Liver (tissue), 8 donors: ENCODE measurements at regions not wholly inside any gene's neighbourhood (a gene's known extent, or its start where the extent isn't known, plus 50 kb on each side); places are given as distances from the start of the nearest gene placed in this dataset.

ENCODE experiments used
- DNase-seq: peaks from one replicate; pipeline ENCODE4 v3.0.0-alpha.2; 2017; ENCODE audit warnings: low spot score
- H3K27ac ChIP-seq, 2 donors: one replicate each; pipeline ENCODE4 v1.7.0; 2013; ENCODE audit warnings: inconsistent platforms in 2 of 2, low read length in 2 of 2, control low read depth in 1 of 2, low read depth in 1 of 2, mild to moderate bottlenecking in 1 of 2
- H3K27me3 ChIP-seq, 4 donors: one replicate each; pipeline versions ENCODE4 v1.6.1 to v1.7.0; 2013; ENCODE audit warnings: low read length in 3 of 4, inconsistent platforms in 1 of 4, mild to moderate bottlenecking in 1 of 4, moderate library complexity in 1 of 4; ENCODE audit not compliant: control insufficient read depth in 4 of 4, insufficient read depth in 4 of 4
- H3K36me3 ChIP-seq, 4 donors: one replicate each; pipeline versions ENCODE4 v1.6.1 to v1.7.0; 2013; ENCODE audit warnings: low read length in 3 of 4, mild to moderate bottlenecking in 3 of 4, low read depth in 1 of 4, moderate library complexity in 1 of 4; ENCODE audit not compliant: control insufficient read depth in 4 of 4, insufficient read depth in 3 of 4
- H3K4me1 ChIP-seq, 4 donors: one replicate each; pipeline versions ENCODE4 v1.6.1 to v1.7.0; 2013; ENCODE audit warnings: low read length in 3 of 4, mild to moderate bottlenecking in 3 of 4, moderate library complexity in 1 of 4; ENCODE audit not compliant: control insufficient read depth in 4 of 4, insufficient read depth in 4 of 4
- H3K4me3 ChIP-seq, 3 donors: one replicate each; pipeline versions ENCODE4 v1.6.1 to v1.7.0; 2013; ENCODE audit warnings: low read length in 3 of 3, control low read depth in 1 of 3, low read depth in 1 of 3, mild to moderate bottlenecking in 1 of 3
- H3K9ac ChIP-seq, 2 donors: one replicate each; pipeline ENCODE4 v1.7.0; 2013; ENCODE audit warnings: low read length in 2 of 2, mild to moderate bottlenecking in 2 of 2, moderate library complexity in 2 of 2, control low read depth in 1 of 2, low read depth in 1 of 2
- H3K9me3 ChIP-seq, 4 donors: one replicate each; pipeline versions ENCODE4 v1.6.1 to v1.7.0; 2013; ENCODE audit warnings: low read length in 3 of 4; ENCODE audit not compliant: control insufficient read depth in 4 of 4
- EGR1 ChIP-seq, 2 donors: IDR thresholded peaks; 2 replicates each; pipeline ENCODE4 v1.6.1; 2016 to 2018; ENCODE audit warnings: antibody characterized with exemption in 2 of 2, low read depth in 2 of 2
- FOXA1 ChIP-seq: IDR thresholded peaks from 2 replicates; pipeline ENCODE4 v1.6.1; 2016; ENCODE audit warnings: antibody characterized with exemption
- FOXA2 ChIP-seq: IDR thresholded peaks from 2 replicates; pipeline ENCODE4 v1.6.1; 2016; ENCODE audit warnings: antibody characterized with exemption
- GABPA ChIP-seq, 2 donors: IDR thresholded peaks in 1 of 2; conservative IDR thresholded peaks in 1 of 2; 2 replicates each; pipeline ENCODE4 v1.6.1; 2016; ENCODE audit warnings: antibody characterized with exemption in 2 of 2, mild to moderate bottlenecking in 1 of 2, moderate library complexity in 1 of 2
- HNF4A ChIP-seq, 2 donors: conservative IDR thresholded peaks; 2 replicates each; pipeline ENCODE4 v1.6.1; 2016; ENCODE audit warnings: antibody characterized with exemption in 2 of 2, mild to moderate bottlenecking in 2 of 2
- HNF4G ChIP-seq: IDR thresholded peaks from 2 replicates; pipeline ENCODE4 v1.6.1; 2016; ENCODE audit warnings: antibody characterized with exemption
- JUND ChIP-seq, 2 donors: IDR thresholded peaks; 2 replicates each; pipeline ENCODE4 v1.6.1; 2016; ENCODE audit warnings: antibody characterized with exemption in 2 of 2
- MAX ChIP-seq: IDR thresholded peaks from 2 replicates; pipeline ENCODE4 v1.6.1; 2016; ENCODE audit warnings: antibody characterized with exemption
- NR2F2 ChIP-seq: IDR thresholded peaks from 2 replicates; pipeline ENCODE4 v1.6.1; 2016; ENCODE audit warnings: antibody characterized with exemption
- RAD21 ChIP-seq, 2 donors: IDR thresholded peaks; 2 replicates each; pipeline ENCODE4 v1.6.1; 2016; ENCODE audit warnings: antibody characterized with exemption in 2 of 2, mild to moderate bottlenecking in 2 of 2
- RXRA ChIP-seq, 2 donors: IDR thresholded peaks; 2 replicates each; pipeline ENCODE4 v1.6.1; 2017 to 2018; ENCODE audit warnings: antibody characterized with exemption in 2 of 2, mild to moderate bottlenecking in 1 of 2
- SP1 ChIP-seq: IDR thresholded peaks from 2 replicates; pipeline ENCODE4 v1.6.1; 2018; ENCODE audit warnings: antibody characterized with exemption, mild to moderate bottlenecking
- TAF1 ChIP-seq: conservative IDR thresholded peaks from 2 replicates; pipeline ENCODE4 v1.6.1; 2016; ENCODE audit warnings: antibody characterized with exemption, mild to moderate bottlenecking
- YY1 ChIP-seq: IDR thresholded peaks from 2 replicates; pipeline ENCODE4 v1.6.1; 2016; ENCODE audit warnings: antibody characterized with exemption, mild to moderate bottlenecking
- ZBTB33 ChIP-seq: IDR thresholded peaks from 2 replicates; pipeline ENCODE4 v1.6.1; 2016; ENCODE audit warnings: antibody characterized with exemption
- WGBS: extraction: QIAGEN DNeasy Blood & Tissue Kit; methylation state at CpG from one replicate; pipeline ENCODE4 v1.1.7; 2013; 5-methylcytosine and 5-hydroxymethylcytosine counted together
- TF ChIP-seq, protein P1 (sequence below): IDR thresholded peaks from 2 replicates; pipeline ENCODE4 v1.6.1; 2016; ENCODE audit warnings: antibody characterized with exemption
- TF ChIP-seq, protein P2 (sequence below): fragments of 150-350 bp; IDR thresholded peaks from 2 replicates; pipeline ENCODE4 v1.5.1; 2017; ENCODE audit warnings: improper control_type of control experiment, low read depth, low read length; ENCODE audit not compliant: missing input control
- TF ChIP-seq, protein P3 (sequence below): IDR thresholded peaks from 2 replicates; pipeline ENCODE4 v1.6.1; 2016; ENCODE audit warnings: antibody characterized with exemption, mild to moderate bottlenecking
- donor health status: healthy.
- donor health status: healthy.
- donor health status: healthy.
- donor health status: healthy.
- donor health status: healthy.

- peaks cover 0 to 9% (median 6%) of the 10 kb centered on the region in 4 donors for H3K9me3 ChIP-seq
- no peak overlapping the region for H3K9ac ChIP-seq
- WGBS, result 68% methylated on average over 3 of the region's 3 CpGs
- no peaks in the 10 kb centered on the region for H3K4me1 ChIP-seq
- H3K27ac ChIP-seq, result no peak overlapping the region
- no peak for DNase-seq
- TF ChIP-seq NR2F2 (no peak), SP1 (no peak)
- H3K4me3 ChIP-seq, result no peak overlapping the region
- no peaks in the 10 kb centered on the region for H3K27me3 ChIP-seq
- H3K36me3 ChIP-seq, result no peaks in the 10 kb centered on the region
These were observed 95.7 kb upstream of the MYLIP start for GRCh38 chr6:16033214-16033613.

- no peaks in the 10 kb centered on the region for H3K4me1 ChIP-seq
- no peak for DNase-seq
- TF ChIP-seq, protein P1, sequence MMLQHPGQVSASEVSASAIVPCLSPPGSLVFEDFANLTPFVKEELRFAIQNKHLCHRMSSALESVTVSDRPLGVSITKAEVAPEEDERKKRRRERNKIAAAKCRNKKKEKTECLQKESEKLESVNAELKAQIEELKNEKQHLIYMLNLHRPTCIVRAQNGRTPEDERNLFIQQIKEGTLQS, result no peak
- no peak for TF ChIP-seq TAF1
- TF ChIP-seq FOXA2, result no peak
- no peak for TF ChIP-seq HNF4G
- TF ChIP-seq HNF4A (conservative IDR thresholded peaks at IDR 0.05), result no peak
- no peak for TF ChIP-seq NR2F2
- TF ChIP-seq MAX, result no peak
- no peak for TF ChIP-seq GABPA (IDR thresholded peaks at IDR 0.05 in 1 of 2, conservative IDR thresholded peaks at IDR 0.05 in 1 of 2)
- no peak for TF ChIP-seq YY1
- no peak for TF ChIP-seq FOXA1
- TF ChIP-seq JUND (IDR thresholded peaks at IDR 0.05), result no peak
- no peak for TF ChIP-seq RXRA (IDR thresholded peaks at IDR 0.05)
- no peak for TF ChIP-seq EGR1 (IDR thresholded peaks at IDR 0.05; ENCODE audit: low read depth in 2 of 2)
- TF ChIP-seq, protein P2, sequence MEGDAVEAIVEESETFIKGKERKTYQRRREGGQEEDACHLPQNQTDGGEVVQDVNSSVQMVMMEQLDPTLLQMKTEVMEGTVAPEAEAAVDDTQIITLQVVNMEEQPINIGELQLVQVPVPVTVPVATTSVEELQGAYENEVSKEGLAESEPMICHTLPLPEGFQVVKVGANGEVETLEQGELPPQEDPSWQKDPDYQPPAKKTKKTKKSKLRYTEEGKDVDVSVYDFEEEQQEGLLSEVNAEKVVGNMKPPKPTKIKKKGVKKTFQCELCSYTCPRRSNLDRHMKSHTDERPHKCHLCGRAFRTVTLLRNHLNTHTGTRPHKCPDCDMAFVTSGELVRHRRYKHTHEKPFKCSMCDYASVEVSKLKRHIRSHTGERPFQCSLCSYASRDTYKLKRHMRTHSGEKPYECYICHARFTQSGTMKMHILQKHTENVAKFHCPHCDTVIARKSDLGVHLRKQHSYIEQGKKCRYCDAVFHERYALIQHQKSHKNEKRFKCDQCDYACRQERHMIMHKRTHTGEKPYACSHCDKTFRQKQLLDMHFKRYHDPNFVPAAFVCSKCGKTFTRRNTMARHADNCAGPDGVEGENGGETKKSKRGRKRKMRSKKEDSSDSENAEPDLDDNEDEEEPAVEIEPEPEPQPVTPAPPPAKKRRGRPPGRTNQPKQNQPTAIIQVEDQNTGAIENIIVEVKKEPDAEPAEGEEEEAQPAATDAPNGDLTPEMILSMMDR, result no peak
- TF ChIP-seq SP1, result no peak
- TF ChIP-seq RAD21 (IDR thresholded peaks at IDR 0.05), result no peak
- TF ChIP-seq, protein P3, sequence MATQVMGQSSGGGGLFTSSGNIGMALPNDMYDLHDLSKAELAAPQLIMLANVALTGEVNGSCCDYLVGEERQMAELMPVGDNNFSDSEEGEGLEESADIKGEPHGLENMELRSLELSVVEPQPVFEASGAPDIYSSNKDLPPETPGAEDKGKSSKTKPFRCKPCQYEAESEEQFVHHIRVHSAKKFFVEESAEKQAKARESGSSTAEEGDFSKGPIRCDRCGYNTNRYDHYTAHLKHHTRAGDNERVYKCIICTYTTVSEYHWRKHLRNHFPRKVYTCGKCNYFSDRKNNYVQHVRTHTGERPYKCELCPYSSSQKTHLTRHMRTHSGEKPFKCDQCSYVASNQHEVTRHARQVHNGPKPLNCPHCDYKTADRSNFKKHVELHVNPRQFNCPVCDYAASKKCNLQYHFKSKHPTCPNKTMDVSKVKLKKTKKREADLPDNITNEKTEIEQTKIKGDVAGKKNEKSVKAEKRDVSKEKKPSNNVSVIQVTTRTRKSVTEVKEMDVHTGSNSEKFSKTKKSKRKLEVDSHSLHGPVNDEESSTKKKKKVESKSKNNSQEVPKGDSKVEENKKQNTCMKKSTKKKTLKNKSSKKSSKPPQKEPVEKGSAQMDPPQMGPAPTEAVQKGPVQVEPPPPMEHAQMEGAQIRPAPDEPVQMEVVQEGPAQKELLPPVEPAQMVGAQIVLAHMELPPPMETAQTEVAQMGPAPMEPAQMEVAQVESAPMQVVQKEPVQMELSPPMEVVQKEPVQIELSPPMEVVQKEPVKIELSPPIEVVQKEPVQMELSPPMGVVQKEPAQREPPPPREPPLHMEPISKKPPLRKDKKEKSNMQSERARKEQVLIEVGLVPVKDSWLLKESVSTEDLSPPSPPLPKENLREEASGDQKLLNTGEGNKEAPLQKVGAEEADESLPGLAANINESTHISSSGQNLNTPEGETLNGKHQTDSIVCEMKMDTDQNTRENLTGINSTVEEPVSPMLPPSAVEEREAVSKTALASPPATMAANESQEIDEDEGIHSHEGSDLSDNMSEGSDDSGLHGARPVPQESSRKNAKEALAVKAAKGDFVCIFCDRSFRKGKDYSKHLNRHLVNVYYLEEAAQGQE, result no peak
- TF ChIP-seq ZBTB33, result no peak
- H3K9me3 ChIP-seq, result peaks cover 0 to 9% (median 6%) of the 10 kb centered on the region in 4 donors
- peak overlapping the region in 1 of 3 donors; percentile 16 for H3K4me3 ChIP-seq
- 73% methylated on average over 6 of the region's 6 CpGs for WGBS
- no peaks in the 10 kb centered on the region for H3K36me3 ChIP-seq
- no peaks in the 10 kb centered on the region for H3K27me3 ChIP-seq
- no peak overlapping the region for H3K27ac ChIP-seq
- H3K9ac ChIP-seq, result no peak overlapping the region
These were observed 97.5 kb upstream of the MYLIP start for GRCh38 chr6:16031278-16031981.
